Cardiac muscle cell (in vitro differentiated cells and primary cell): ENCODE measurements at regions not wholly inside any gene's neighbourhood (a gene's known extent, or its start where the extent isn't known, plus 50 kb on each side); places are given as distances from the start of the nearest gene placed in this dataset.

Source experiments
- DNase-seq, 2 donors: peaks; one replicate each; pipeline versions ENCODE4 v3.0.0 to v3.0.0-alpha.2; 2010 to 2017; ENCODE audit warnings: low read depth in 1 of 2, low spot score in 1 of 2
- H3K27ac ChIP-seq: fragments of 200-600 bp; sonication (generic); 2 replicates; pipeline ENCODE4 v1.5.1; 2016
- H3K27me3 ChIP-seq: fragments of 200-600 bp; sonication (generic); 2 replicates; pipeline ENCODE4 v1.6.0; 2016; ENCODE audit warnings: control low read depth
- H3K36me3 ChIP-seq: fragments of 200-600 bp; sonication (generic); 2 replicates; pipeline ENCODE4 v1.5.1; 2016; ENCODE audit warnings: control low read depth
- H3K4me1 ChIP-seq: fragments of 200-600 bp; sonication (generic); 2 replicates; pipeline ENCODE4 v1.8.1; 2017; ENCODE audit warnings: low read depth, mild to moderate bottlenecking, mixed run types
- H3K4me3 ChIP-seq: fragments of 200-600 bp; sonication (generic); 2 replicates; pipeline ENCODE4 v1.5.1; 2016; ENCODE audit warnings: mild to moderate bottlenecking
- H3K9me3 ChIP-seq: fragments of 200-600 bp; sonication (generic); 2 replicates; pipeline ENCODE4 v1.5.1; 2017; ENCODE audit warnings: low read depth, mild to moderate bottlenecking, control low read depth
- TF ChIP-seq, protein P1 (sequence below): IDR thresholded peaks from 2 replicates; pipeline ENCODE4 v1.5.1; 2012; ENCODE audit warnings: low read depth, mild to moderate bottlenecking, low read length

GRCh38 chr9:2340046-2340760 lies 281.4 kb upstream of the VLDLR start:
- H3K36me3 ChIP-seq = no peaks in the 10 kb centered on the region

GRCh38 chr9:2341126-2341525 lies 280.5 kb upstream of the VLDLR start:
- Histone ChIP-seq H3K27ac (no peak overlapping the region), H3K27me3 (no peaks in the 10 kb centered on the region), H3K4me3 (no peak overlapping the region), H3K4me1 (no peaks in the 10 kb centered on the region), H3K9me3 (no peaks in the 10 kb centered on the region), H3K36me3 (no peaks in the 10 kb centered on the region)
- no peak for DNase-seq
- TF ChIP-seq, protein P1, sequence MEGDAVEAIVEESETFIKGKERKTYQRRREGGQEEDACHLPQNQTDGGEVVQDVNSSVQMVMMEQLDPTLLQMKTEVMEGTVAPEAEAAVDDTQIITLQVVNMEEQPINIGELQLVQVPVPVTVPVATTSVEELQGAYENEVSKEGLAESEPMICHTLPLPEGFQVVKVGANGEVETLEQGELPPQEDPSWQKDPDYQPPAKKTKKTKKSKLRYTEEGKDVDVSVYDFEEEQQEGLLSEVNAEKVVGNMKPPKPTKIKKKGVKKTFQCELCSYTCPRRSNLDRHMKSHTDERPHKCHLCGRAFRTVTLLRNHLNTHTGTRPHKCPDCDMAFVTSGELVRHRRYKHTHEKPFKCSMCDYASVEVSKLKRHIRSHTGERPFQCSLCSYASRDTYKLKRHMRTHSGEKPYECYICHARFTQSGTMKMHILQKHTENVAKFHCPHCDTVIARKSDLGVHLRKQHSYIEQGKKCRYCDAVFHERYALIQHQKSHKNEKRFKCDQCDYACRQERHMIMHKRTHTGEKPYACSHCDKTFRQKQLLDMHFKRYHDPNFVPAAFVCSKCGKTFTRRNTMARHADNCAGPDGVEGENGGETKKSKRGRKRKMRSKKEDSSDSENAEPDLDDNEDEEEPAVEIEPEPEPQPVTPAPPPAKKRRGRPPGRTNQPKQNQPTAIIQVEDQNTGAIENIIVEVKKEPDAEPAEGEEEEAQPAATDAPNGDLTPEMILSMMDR = no peak

More at GRCh38 chr9:2340046-2340760, 281.4 kb upstream of the VLDLR start:
- Histone ChIP-seq H3K27me3 (no peaks in the 10 kb centered on the region), H3K4me3 (no peak overlapping the region), H3K27ac (no peak overlapping the region), H3K4me1 (no peaks in the 10 kb centered on the region), H3K9me3 (no peaks in the 10 kb centered on the region)
- TF ChIP-seq, protein P1 = no peak
- DNase-seq = no peak

- no peaks in the 10 kb centered on the region for H3K27me3 ChIP-seq
- H3K4me1 ChIP-seq = no peaks in the 10 kb centered on the region
- H3K36me3 ChIP-seq = no peaks in the 10 kb centered on the region
- no peak overlapping the region for H3K4me3 ChIP-seq
- H3K9me3 ChIP-seq = no peaks in the 10 kb centered on the region
- DNase-seq = no peak
- TF ChIP-seq, protein P1 = no peak
- no peak overlapping the region for H3K27ac ChIP-seq
Measured at GRCh38 chr9:2341956-2342355, 279.6 kb upstream of the VLDLR start.

GRCh38 chr9:2343756-2344155 lies 277.8 kb upstream of the VLDLR start:
- DNase-seq = no peak
- Histone ChIP-seq H3K4me3 (no peak overlapping the region), H3K27me3 (no peaks in the 10 kb centered on the region), H3K9me3 (no peaks in the 10 kb centered on the region), H3K27ac (no peak overlapping the region), H3K4me1 (no peaks in the 10 kb centered on the region), H3K36me3 (no peaks in the 10 kb centered on the region)
- TF ChIP-seq, protein P1 = no peak

GRCh38 chr9:2344436-2344835 lies 277.2 kb upstream of the VLDLR start:
- H3K36me3 ChIP-seq = no peaks in the 10 kb centered on the region
- TF ChIP-seq, protein P1 = no peak
- H3K9me3 ChIP-seq = no peaks in the 10 kb centered on the region
- no peak overlapping the region for H3K27ac ChIP-seq
- no peak for DNase-seq
- H3K4me1 ChIP-seq = no peaks in the 10 kb centered on the region
- no peaks in the 10 kb centered on the region for H3K27me3 ChIP-seq
- no peak overlapping the region for H3K4me3 ChIP-seq
